H1 (cell line): ENCODE measurements at regions not wholly inside any gene's neighbourhood (a gene's known extent, or its start where the extent isn't known, plus 50 kb on each side); places are given as distances from the start of the nearest gene placed in this dataset.

Experiments
- CTCF ChIA-PET: fragments of 300-600 bp; sonication (Branson Sonifier 250); formaldehyde crosslinking; loops from one replicate; lab custom pipeline; 2021; ENCODE audit not compliant: partially characterized antibody; lab: Charles Lee
- POLR2A ChIA-PET: fragments of 300-600 bp; sonication (Branson Sonifier 250); formaldehyde crosslinking; loops from one replicate; lab custom pipeline; 2021; ENCODE audit warnings: inconsistent platforms; ENCODE audit not compliant: partially characterized antibody; lab: Charles Lee
- DNase-seq, 2 experiments: peaks; one replicate each; pipeline versions ENCODE4 v3.0.0 to v3.0.0-alpha.2; 2010 to 2022; ENCODE audit warnings: low spot score in 2 of 2, low read depth in 1 of 2, mixed read lengths in 1 of 2
- FAIRE-seq: peaks from 2 replicates; lab custom pipeline; 2011; peaks lifted over from hg19 to GRCh38; lab: Jason Lieb, UNC
- H2AFZ ChIP-seq: 2 replicates; pipeline ENCODE4 v1.8.1; 2012; ENCODE audit warnings: low read length, inconsistent platforms
- H2AK5ac ChIP-seq: 2 replicates; pipeline ENCODE4 v1.6.1; 2013; ENCODE audit warnings: low read depth, low read length
- H2BK120ac ChIP-seq: replicated peaks from 2 replicates; pipeline ENCODE3; 2013; ENCODE audit warnings: low read depth, low read length, inconsistent platforms
- H2BK12ac ChIP-seq: 2 replicates; pipeline ENCODE4 v1.6.1; 2013; ENCODE audit warnings: low read depth, low read length
- H2BK15ac ChIP-seq: 2 replicates; pipeline ENCODE4 v1.6.1; 2013; ENCODE audit warnings: low read length
- H2BK20ac ChIP-seq: 2 replicates; pipeline ENCODE4 v1.6.1; 2013; ENCODE audit warnings: low read length
- H2BK5ac ChIP-seq: 2 replicates; pipeline ENCODE4 v1.6.1; 2013; ENCODE audit warnings: low read depth, low read length
- H3K14ac ChIP-seq: 2 replicates; pipeline ENCODE4 v1.6.1; 2013; ENCODE audit warnings: inconsistent platforms; ENCODE audit not compliant: insufficient read length
- H3K18ac ChIP-seq: 2 replicates; pipeline ENCODE4 v1.6.1; 2013; ENCODE audit warnings: low read length; ENCODE audit errors: extremely low read depth
- H3K23ac ChIP-seq: 2 replicates; pipeline ENCODE4 v1.6.1; 2013; ENCODE audit warnings: inconsistent platforms; ENCODE audit not compliant: insufficient read length
- H3K23me2 ChIP-seq: 2 replicates; pipeline ENCODE4 v1.6.1; 2013; ENCODE audit warnings: low read depth, low read length
- H3K27ac ChIP-seq: 2 replicates; pipeline ENCODE4 v1.6.1; 2011; ENCODE audit warnings: low read depth, low read length, inconsistent platforms
- H3K27me3 ChIP-seq, 4 experiments: replicated peaks in 1 of 4; 1 replicate in 1 of 4; 2 replicates in 3 of 4; pipeline versions ENCODE4 v1.6.1 to v1.8.1; 2011 to 2013; ENCODE audit warnings: low read length in 3 of 4, mild to moderate bottlenecking in 3 of 4, inconsistent platforms in 2 of 4, mixed read lengths in 2 of 4, moderate library complexity in 1 of 4; ENCODE audit not compliant: control insufficient read depth in 3 of 4, insufficient read depth in 3 of 4; ENCODE audit errors: extremely low read depth in 1 of 4
- H3K36me3 ChIP-seq, 4 experiments: 2 replicates each; pipeline versions ENCODE4 v1.6.1 to v1.8.1; 2011 to 2013; ENCODE audit warnings: mild to moderate bottlenecking in 4 of 4, low read length in 3 of 4, moderate library complexity in 2 of 4, control low read depth in 1 of 4, inconsistent platforms in 1 of 4; ENCODE audit not compliant: insufficient read depth in 4 of 4, control insufficient read depth in 2 of 4
- H3K4ac ChIP-seq: replicated peaks from 2 replicates; pipeline ENCODE3; 2013; ENCODE audit warnings: low read length, low read depth, mixed read lengths, inconsistent platforms; ENCODE audit not compliant: insufficient read length
- H3K4me1 ChIP-seq, 4 experiments: replicated peaks in 1 of 4; 1 replicate in 1 of 4; 2 replicates in 3 of 4; pipeline versions ENCODE4 v1.6.1 to v1.8.1; 2011 to 2013; ENCODE audit warnings: low read length in 3 of 4, inconsistent platforms in 2 of 4, mixed read lengths in 1 of 4; ENCODE audit not compliant: insufficient read depth in 4 of 4, control insufficient read depth in 3 of 4
- H3K4me2 ChIP-seq, 2 experiments: 2 replicates each; pipeline versions ENCODE4 v1.6.1 to v1.8.1; 2011 to 2013; ENCODE audit warnings: low read depth in 2 of 2, low read length in 2 of 2, control low read depth in 1 of 2, inconsistent platforms in 1 of 2, mild to moderate bottlenecking in 1 of 2; ENCODE audit not compliant: insufficient read depth in 1 of 2
- H3K4me3 ChIP-seq, 4 experiments: fragments of 200-600, 300-600 bp in 1 of 4; sonication (generic), shearing (Covaris generic), sonication (Bioruptor Twin) in 1 of 4; 2 replicates each; pipeline versions ENCODE4 v1.5.1 to v1.8.1; 2011 to 2016; ENCODE audit warnings: low read length in 4 of 4, low read depth in 3 of 4, control low read depth in 2 of 4, inconsistent platforms in 2 of 4, mild to moderate bottlenecking in 2 of 4, mixed read lengths in 1 of 4, moderate library complexity in 1 of 4; ENCODE audit not compliant: insufficient read depth in 2 of 4; ENCODE audit errors: extremely low read depth in 1 of 4
- H3K56ac ChIP-seq: replicated peaks from 2 replicates; pipeline ENCODE3; 2013; ENCODE audit warnings: low read depth, mild to moderate bottlenecking, mixed read lengths, low read length, inconsistent platforms; ENCODE audit not compliant: insufficient read length
- H3K79me1 ChIP-seq: 2 replicates; pipeline ENCODE4 v1.6.1; 2013; ENCODE audit warnings: low read depth, low read length, control low read depth
- H3K79me2 ChIP-seq, 2 experiments: 2 replicates each; pipeline versions ENCODE4 v1.6.1 to v1.8.1; 2012 to 2013; ENCODE audit warnings: low read length in 2 of 2, mild to moderate bottlenecking in 2 of 2, inconsistent platforms in 1 of 2; ENCODE audit not compliant: insufficient read depth in 2 of 2, control insufficient read depth in 1 of 2
- H3K9ac ChIP-seq, 4 experiments: replicated peaks in 1 of 4; 1 replicate in 1 of 4; 2 replicates in 3 of 4; pipeline versions ENCODE4 v1.6.1 to v1.8.1; 2011 to 2013; ENCODE audit warnings: low read depth in 3 of 4, low read length in 3 of 4, control low read depth in 2 of 4, mild to moderate bottlenecking in 2 of 4, moderate library complexity in 2 of 4, inconsistent platforms in 1 of 4; ENCODE audit errors: extremely low read depth in 1 of 4
- H3K9me3 ChIP-seq, 2 experiments: 2 replicates each; pipeline versions ENCODE4 v1.6.1 to v1.8.1; 2012 to 2013; ENCODE audit warnings: mild to moderate bottlenecking in 2 of 2, moderate library complexity in 2 of 2, control low read depth in 1 of 2, inconsistent platforms in 1 of 2, low read depth in 1 of 2, low read length in 1 of 2, mixed read lengths in 1 of 2; ENCODE audit not compliant: insufficient read depth in 2 of 2
- H4K20me1 ChIP-seq, 2 experiments: replicated peaks in 1 of 2; 2 replicates each; pipeline versions ENCODE3 to v1.8.1; 2011 to 2013; ENCODE audit warnings: inconsistent platforms in 2 of 2, low read length in 2 of 2, mild to moderate bottlenecking in 1 of 2; ENCODE audit not compliant: insufficient read depth in 2 of 2, control insufficient read depth in 1 of 2
- H4K5ac ChIP-seq: 2 replicates; pipeline ENCODE4 v1.6.1; 2013; ENCODE audit warnings: low read length, low read depth, mixed read lengths, inconsistent platforms; ENCODE audit not compliant: insufficient read length
- H4K8ac ChIP-seq: 2 replicates; pipeline ENCODE4 v1.8.0; 2013; ENCODE audit warnings: mild to moderate bottlenecking, moderate library complexity, low read length, inconsistent platforms; ENCODE audit not compliant: insufficient read depth; ENCODE audit errors: extremely low read depth
- H4K91ac ChIP-seq: replicated peaks from 2 replicates; pipeline ENCODE3; 2013; ENCODE audit warnings: low read length, mixed read lengths, inconsistent platforms; ENCODE audit not compliant: insufficient read length
- GABPA ChIP-seq: IDR thresholded peaks from 2 replicates; pipeline ENCODE4 v1.6.1; 2011; ENCODE audit warnings: mild to moderate bottlenecking, low read length, moderate library complexity, borderline replicate concordance; ENCODE audit not compliant: insufficient read depth
- GTF2F1 ChIP-seq: IDR thresholded peaks from 2 replicates; pipeline ENCODE4 v1.6.1; 2012; ENCODE audit warnings: low read depth, low read length, improper control_type of control experiment, borderline replicate concordance
- KDM1A ChIP-seq: fragments of 200-600, 300-600 bp; sonication (generic); IDR thresholded peaks from 2 replicates; pipeline ENCODE4 v1.7.1; 2016; ENCODE audit warnings: mild to moderate bottlenecking, low read length, borderline replicate concordance
- NANOG ChIP-seq: IDR thresholded peaks from 2 replicates; pipeline ENCODE4 v1.6.1; 2011; ENCODE audit warnings: low read length, low read depth, mild to moderate bottlenecking, inconsistent platforms; ENCODE audit not compliant: insufficient read depth, poor library complexity, severe bottlenecking
- NRF1 ChIP-seq: IDR thresholded peaks from 2 replicates; pipeline ENCODE4 v1.6.1; 2011; ENCODE audit warnings: mild to moderate bottlenecking, low read depth, low read length, improper control_type of control experiment
- POU5F1 ChIP-seq: IDR thresholded peaks from 2 replicates; pipeline ENCODE4 v1.6.1; 2011; ENCODE audit warnings: low read depth, mild to moderate bottlenecking, low read length, moderate library complexity
- RAD21 ChIP-seq, 2 experiments: IDR thresholded peaks in 1 of 2; conservative IDR thresholded peaks in 1 of 2; 2 replicates each; pipeline ENCODE4 v1.6.1; 2011; ENCODE audit warnings: low read depth in 2 of 2, low read length in 2 of 2, improper control_type of control experiment in 1 of 2, inconsistent platforms in 1 of 2, mild to moderate bottlenecking in 1 of 2, moderate library complexity in 1 of 2
- RBBP5 ChIP-seq: IDR thresholded peaks from 2 replicates; pipeline ENCODE4 v1.7.1; 2012; ENCODE audit warnings: low read depth, mild to moderate bottlenecking, inconsistent platforms, low read length, moderate library complexity, borderline replicate concordance
- SIX5 ChIP-seq: IDR thresholded peaks from 2 replicates; pipeline ENCODE4 v1.6.1; 2011; ENCODE audit warnings: mild to moderate bottlenecking, low read depth, low read length
- TAF1 ChIP-seq: IDR thresholded peaks from 2 replicates; pipeline ENCODE4 v1.6.1; 2011; ENCODE audit warnings: mild to moderate bottlenecking, low read depth, low read length
- YY1 ChIP-seq: IDR thresholded peaks from 2 replicates; pipeline ENCODE4 v1.6.1; 2011; ENCODE audit warnings: low read depth, mild to moderate bottlenecking, low read length
- WGBS, 2 experiments: shearing (Covaris generic) in 1 of 2; methylation state at CpG; one replicate each; pipeline versions ENCODE4 v1.1.6 to v1.1.7; 2013 to 2015; ENCODE audit warnings: low lambda C conversion rate in 2 of 2, mixed read lengths in 2 of 2, inconsistent platforms in 1 of 2, low coverage in 1 of 2, missing lambda C conversion rate in 1 of 2; ENCODE audit not compliant: insufficient replicate concordance in 2 of 2, insufficient coverage in 1 of 2, insufficient read length in 1 of 2; ENCODE audit errors: extremely low coverage in 1 of 2, missing lambda C conversion rate in 1 of 2; 5-methylcytosine and 5-hydroxymethylcytosine counted together
- TF ChIP-seq, protein P1 (sequence below), 3 experiments: IDR thresholded peaks; 1 replicate in 2 of 3; 2 replicates in 1 of 3; pipeline versions ENCODE4 v1.5.1 to v1.6.1; 2011; ENCODE audit warnings: low read length in 3 of 3, mild to moderate bottlenecking in 3 of 3, inconsistent platforms in 2 of 3, low read depth in 1 of 3, moderate library complexity in 1 of 3; ENCODE audit not compliant: insufficient read depth in 1 of 3; ENCODE audit errors: control extremely low read depth in 1 of 3

DNA sequence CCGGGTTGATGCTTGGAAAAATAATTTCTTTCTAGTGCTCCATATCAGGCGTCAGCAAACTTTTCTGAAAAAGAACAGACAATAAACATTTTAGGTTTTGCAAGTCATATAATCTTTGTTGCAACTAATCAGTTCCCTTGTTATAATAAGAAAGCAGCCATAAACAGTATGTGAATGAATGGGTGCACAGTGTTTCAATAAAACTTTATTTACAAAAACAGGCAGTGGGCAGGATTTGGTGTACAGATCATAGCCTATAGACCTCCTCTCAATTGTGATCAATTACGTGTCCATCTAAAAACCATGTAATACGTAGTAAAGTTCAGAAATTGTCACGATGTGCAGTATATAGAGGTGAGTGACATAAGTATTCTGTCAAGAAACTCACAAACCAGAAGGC lies 143.4 kb downstream of the AREG start:
- CTCF ChIA-PET: interaction anchor here (1.2 to 1.7 kb wide), 2 partner anchors 34 to 87 kb away, joined by 3 to 5 read pairs; no protein-coding TSS in a partner anchor
- 91% methylated on average over 5 of the region's 5 CpGs; no CpG with 5 or more reads in 1 of the 2 experiments for WGBS, 2 experiments
- no peak for FAIRE-seq
- TF ChIP-seq NANOG (no peak), GTF2F1 (no peak), RAD21 (IDR thresholded peaks at IDR 0.05 in 1 of 2, conservative IDR thresholded peaks at IDR 0.05 in 1 of 2; ENCODE audit: low read depth in 2 of 2, low read length in 2 of 2) (no peak), RBBP5 (no peak), SIX5 (no peak), POU5F1 (no peak), NRF1 (no peak), YY1 (no peak), TAF1 (no peak), KDM1A (no peak), GABPA (no peak)
- TF ChIP-seq, protein P1, sequence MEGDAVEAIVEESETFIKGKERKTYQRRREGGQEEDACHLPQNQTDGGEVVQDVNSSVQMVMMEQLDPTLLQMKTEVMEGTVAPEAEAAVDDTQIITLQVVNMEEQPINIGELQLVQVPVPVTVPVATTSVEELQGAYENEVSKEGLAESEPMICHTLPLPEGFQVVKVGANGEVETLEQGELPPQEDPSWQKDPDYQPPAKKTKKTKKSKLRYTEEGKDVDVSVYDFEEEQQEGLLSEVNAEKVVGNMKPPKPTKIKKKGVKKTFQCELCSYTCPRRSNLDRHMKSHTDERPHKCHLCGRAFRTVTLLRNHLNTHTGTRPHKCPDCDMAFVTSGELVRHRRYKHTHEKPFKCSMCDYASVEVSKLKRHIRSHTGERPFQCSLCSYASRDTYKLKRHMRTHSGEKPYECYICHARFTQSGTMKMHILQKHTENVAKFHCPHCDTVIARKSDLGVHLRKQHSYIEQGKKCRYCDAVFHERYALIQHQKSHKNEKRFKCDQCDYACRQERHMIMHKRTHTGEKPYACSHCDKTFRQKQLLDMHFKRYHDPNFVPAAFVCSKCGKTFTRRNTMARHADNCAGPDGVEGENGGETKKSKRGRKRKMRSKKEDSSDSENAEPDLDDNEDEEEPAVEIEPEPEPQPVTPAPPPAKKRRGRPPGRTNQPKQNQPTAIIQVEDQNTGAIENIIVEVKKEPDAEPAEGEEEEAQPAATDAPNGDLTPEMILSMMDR (IDR thresholded peaks at IDR 0.05; ENCODE audit: control extremely low read depth in 1 of 3, insufficient read depth in 1 of 3, low read depth in 1 of 3, low read length in 3 of 3): no peak

More for the DNA sequence above, 143.4 kb downstream of the AREG start:
- H3K4me2 ChIP-seq: no peak overlapping the region
- no peaks in the 10 kb centered on the region for H3K36me3 ChIP-seq
- POLR2A ChIA-PET: no interaction called here
- no peaks in the 10 kb centered on the region for H4K20me1 ChIP-seq
- no peak overlapping the region for H3K4ac ChIP-seq
- H3K27ac ChIP-seq: no peak overlapping the region
- no peak overlapping the region for H2BK12ac ChIP-seq
- no peak overlapping the region for H3K4me3 ChIP-seq
- H3K4me1 ChIP-seq: no peaks in the 10 kb centered on the region
- H3K14ac ChIP-seq: no peak overlapping the region
- no peak overlapping the region for H3K23ac ChIP-seq
- H4K5ac ChIP-seq: no peak overlapping the region
- no peak overlapping the region for H3K9ac ChIP-seq
- no peaks in the 10 kb centered on the region for H3K79me1 ChIP-seq
- H2AK5ac ChIP-seq: no peak overlapping the region
- H4K8ac ChIP-seq: no peak overlapping the region
- H3K56ac ChIP-seq: no peak overlapping the region
- H2BK120ac ChIP-seq: no peak overlapping the region
- no peak overlapping the region for H4K91ac ChIP-seq
- H3K79me2 ChIP-seq: no peaks in the 10 kb centered on the region
- H3K18ac ChIP-seq: no peak overlapping the region
- H2BK20ac ChIP-seq: no peak overlapping the region
- no peaks in the 10 kb centered on the region for H3K9me3 ChIP-seq
- DNase-seq: no peak
- no peak overlapping the region for H2BK15ac ChIP-seq
- H3K27me3 ChIP-seq: no peaks in the 10 kb centered on the region
- H2AFZ ChIP-seq: no peak overlapping the region
- H2BK5ac ChIP-seq: no peak overlapping the region
- no peaks in the 10 kb centered on the region; the same call in 1 of the 2 replicates for H3K23me2 ChIP-seq
